GM19372 (cell line): ENCODE measurements at regions not wholly inside any gene's neighbourhood (a gene's known extent, or its start where the extent isn't known, plus 50 kb on each side); places are given as distances from the start of the nearest gene placed in this dataset.
"Not testable (repeated sequence)": the region's sequence is repeated elsewhere in the genome, so short reads cannot be mapped to it uniquely, and the experiment has no call there.

Source experiments
- ATAC-seq: cut with Tn5 transposase; IDR thresholded peaks from one replicate; pipeline ENCODE4 v1.9.1; 2021; ENCODE audit warnings: mild to moderate bottlenecking, low read depth, moderate library complexity; ENCODE audit not compliant: unreplicated experiment

GRCh38 chr5:62233083-62234046, 72.6 kb upstream of the KIF2A start:
- not testable (repeated sequence) for ATAC-seq

GRCh38 chr5:62236593-62236992, 69.4 kb upstream of the KIF2A start:
- not testable (repeated sequence) for ATAC-seq

- ATAC-seq, result not testable (repeated sequence)
Observed at GRCh38 chr5:62237944-62238343, 68.1 kb upstream of the KIF2A start.

- not testable (repeated sequence) for ATAC-seq
Observed at GRCh38 chr5:62238584-62238983, 67.4 kb upstream of the KIF2A start.

GRCh38 chr5:62240494-62240893, 65.5 kb upstream of the KIF2A start:
- not testable (repeated sequence) for ATAC-seq

GRCh38 chr5:62242000-62242399, 64.0 kb upstream of the KIF2A start:
- ATAC-seq, result not testable (repeated sequence)

GRCh38 chr5:62243046-62243445, 63.0 kb upstream of the KIF2A start:
- ATAC-seq, result not testable (repeated sequence)

GRCh38 chr5:62248192-62248591, 57.8 kb upstream of the KIF2A start:
- not testable (repeated sequence) for ATAC-seq

- not testable (repeated sequence) for ATAC-seq
Observed at GRCh38 chr5:62250085-62250484, 55.9 kb upstream of the KIF2A start.

- peak; percentile 58 for ATAC-seq
Observed at GRCh38 chr5:62250919-62251318, 55.1 kb upstream of the KIF2A start.

- ATAC-seq, result not testable (repeated sequence)
Observed at GRCh38 chr5:62252519-62252918, 53.5 kb upstream of the KIF2A start.

- ATAC-seq, result not testable (repeated sequence)
Observed at GRCh38 chr5:62255551-62255950, 50.5 kb upstream of the KIF2A start.

- ATAC-seq, result peak; percentile 62
Observed at GRCh38 chr5:62256161-62257019, 49.6 kb upstream of the KIF2A start.
